WERI-Rb-1 (cell line): ENCODE measurements at regions not wholly inside any gene's neighbourhood (a gene's known extent, or its start where the extent isn't known, plus 50 kb on each side); places are given as distances from the start of the nearest gene placed in this dataset.

Experiments used
- DNase-seq: peaks from one replicate; pipeline ENCODE4 v3.0.0-alpha.2; 2020
- H3K27ac ChIP-seq: fragments of 250-450 bp; sonication (Bioruptor Pico); 2 replicates; pipeline ENCODE4 v1.5.1; 2020; ENCODE audit warnings: mild to moderate bottlenecking, moderate library complexity
- H3K27me3 ChIP-seq: fragments of 250-450 bp; sonication (Bioruptor Pico); 2 replicates; pipeline ENCODE4 v1.5.1; 2021; ENCODE audit warnings: mild to moderate bottlenecking, low read depth, moderate library complexity; ENCODE audit not compliant: insufficient read depth, severe bottlenecking
- H3K36me3 ChIP-seq: fragments of 250-450 bp; sonication (Bioruptor Pico); 2 replicates; pipeline ENCODE4 v1.5.1; 2020; ENCODE audit warnings: mild to moderate bottlenecking, moderate library complexity
- H3K4me3 ChIP-seq: 2 replicates; pipeline ENCODE4 v1.5.1; 2011; ENCODE audit warnings: low read depth, mild to moderate bottlenecking, control low read depth, low read length
- H3K9me3 ChIP-seq: fragments of 250-450 bp; sonication (Bioruptor Pico); 2 replicates; pipeline ENCODE4 v1.5.1; 2021; ENCODE audit warnings: mild to moderate bottlenecking, moderate library complexity; ENCODE audit not compliant: severe bottlenecking
- TF ChIP-seq, protein P1 (sequence below): IDR thresholded peaks from 2 replicates; pipeline ENCODE4 v1.5.1; 2011; ENCODE audit warnings: low read depth, mild to moderate bottlenecking, control low read depth, inconsistent platforms, low read length

DNA sequence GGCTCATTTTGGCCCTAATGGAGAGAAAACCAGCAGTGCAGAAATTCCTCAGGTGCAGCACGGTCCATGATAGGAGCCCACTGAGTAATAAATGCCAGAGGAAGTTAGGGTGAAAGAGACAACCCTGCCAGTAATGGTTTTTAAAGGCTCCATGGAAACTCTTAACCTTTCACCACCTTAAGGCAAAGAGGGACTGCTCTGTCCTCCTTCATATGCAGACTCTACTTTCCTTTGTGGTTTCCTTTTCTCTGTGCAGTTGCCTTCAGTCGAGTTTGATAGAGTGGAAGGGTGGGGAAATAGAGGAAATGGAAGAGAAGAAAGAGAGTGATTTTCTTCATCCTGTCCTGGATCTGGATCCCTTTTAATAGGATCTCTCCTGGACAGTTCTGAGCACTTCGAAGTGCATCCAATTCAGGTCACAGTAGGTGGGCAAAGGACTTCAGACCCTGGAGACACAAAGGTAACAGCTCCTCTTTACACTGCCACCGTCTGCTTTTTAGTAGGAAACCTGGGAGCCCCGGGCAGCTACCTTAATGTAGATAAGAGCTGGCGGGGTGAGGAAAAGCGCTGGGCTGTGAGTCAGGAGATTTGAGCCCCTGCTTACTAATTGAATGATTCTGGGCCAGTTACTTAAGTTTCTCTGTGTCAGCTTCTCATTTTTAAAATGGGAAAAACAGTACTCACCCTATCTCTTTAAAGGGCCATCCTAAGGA lies 294.8 kb downstream of the KCNRG start:
- no peak overlapping the region for H3K4me3 ChIP-seq
- TF ChIP-seq, protein P1, sequence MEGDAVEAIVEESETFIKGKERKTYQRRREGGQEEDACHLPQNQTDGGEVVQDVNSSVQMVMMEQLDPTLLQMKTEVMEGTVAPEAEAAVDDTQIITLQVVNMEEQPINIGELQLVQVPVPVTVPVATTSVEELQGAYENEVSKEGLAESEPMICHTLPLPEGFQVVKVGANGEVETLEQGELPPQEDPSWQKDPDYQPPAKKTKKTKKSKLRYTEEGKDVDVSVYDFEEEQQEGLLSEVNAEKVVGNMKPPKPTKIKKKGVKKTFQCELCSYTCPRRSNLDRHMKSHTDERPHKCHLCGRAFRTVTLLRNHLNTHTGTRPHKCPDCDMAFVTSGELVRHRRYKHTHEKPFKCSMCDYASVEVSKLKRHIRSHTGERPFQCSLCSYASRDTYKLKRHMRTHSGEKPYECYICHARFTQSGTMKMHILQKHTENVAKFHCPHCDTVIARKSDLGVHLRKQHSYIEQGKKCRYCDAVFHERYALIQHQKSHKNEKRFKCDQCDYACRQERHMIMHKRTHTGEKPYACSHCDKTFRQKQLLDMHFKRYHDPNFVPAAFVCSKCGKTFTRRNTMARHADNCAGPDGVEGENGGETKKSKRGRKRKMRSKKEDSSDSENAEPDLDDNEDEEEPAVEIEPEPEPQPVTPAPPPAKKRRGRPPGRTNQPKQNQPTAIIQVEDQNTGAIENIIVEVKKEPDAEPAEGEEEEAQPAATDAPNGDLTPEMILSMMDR, result no peak
- H3K36me3 ChIP-seq, result no peaks in the 10 kb centered on the region
- no peak overlapping the region for H3K27ac ChIP-seq
- no peak for DNase-seq
- H3K9me3 ChIP-seq, result no peaks in the 10 kb centered on the region
- no peaks in the 10 kb centered on the region for H3K27me3 ChIP-seq

DNA sequence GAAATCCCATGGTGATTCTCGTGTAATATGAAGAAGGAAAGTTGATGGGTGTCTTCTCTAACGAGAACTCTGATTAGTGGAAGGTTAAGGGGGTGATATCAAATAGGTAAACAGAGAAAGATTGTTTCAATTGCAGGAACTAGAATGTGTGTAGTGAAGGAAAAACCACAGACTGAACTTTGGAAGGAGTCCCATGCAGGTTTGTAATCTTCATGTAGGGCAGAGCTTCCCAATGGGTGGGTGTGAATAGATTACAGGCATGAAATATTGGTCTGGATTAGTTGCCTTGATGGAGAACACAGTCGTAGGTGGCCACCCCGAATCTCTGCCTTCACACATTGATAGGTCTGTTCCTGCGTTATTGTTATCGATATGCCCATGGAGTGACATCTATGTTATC lies 295.5 kb downstream of the KCNRG start:
- no peaks in the 10 kb centered on the region for H3K36me3 ChIP-seq
- TF ChIP-seq, protein P1, result no peak
- H3K4me3 ChIP-seq, result no peak overlapping the region
- no peak overlapping the region for H3K27ac ChIP-seq
- DNase-seq, result no peak
- H3K9me3 ChIP-seq, result no peaks in the 10 kb centered on the region
- H3K27me3 ChIP-seq, result no peaks in the 10 kb centered on the region

DNA sequence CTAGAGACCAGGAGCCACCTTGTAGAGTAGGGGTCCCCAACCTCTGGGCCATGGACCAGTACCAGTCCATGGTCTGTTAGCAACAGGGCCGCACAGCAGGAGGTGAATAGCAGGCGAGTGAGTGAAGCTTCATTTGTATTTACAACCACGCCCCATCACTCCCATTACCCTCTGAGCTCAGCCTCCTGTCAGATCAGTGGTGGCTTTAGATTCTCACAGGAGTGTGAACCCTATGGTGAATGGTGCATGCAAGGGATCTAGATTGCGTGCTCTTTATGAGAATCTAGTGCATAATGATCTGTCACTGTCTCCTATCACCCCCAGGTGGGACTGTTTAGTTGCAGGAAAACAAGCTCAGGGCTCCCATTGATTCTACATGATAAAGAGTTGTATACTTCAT lies 303.6 kb downstream of the KCNRG start:
- H3K4me3 ChIP-seq, result no peak overlapping the region
- no peaks in the 10 kb centered on the region for H3K9me3 ChIP-seq
- H3K27ac ChIP-seq, result no peak overlapping the region
- no peak for DNase-seq
- TF ChIP-seq, protein P1, result no peak
- no peaks in the 10 kb centered on the region for H3K36me3 ChIP-seq
- H3K27me3 ChIP-seq, result no peaks in the 10 kb centered on the region

DNA sequence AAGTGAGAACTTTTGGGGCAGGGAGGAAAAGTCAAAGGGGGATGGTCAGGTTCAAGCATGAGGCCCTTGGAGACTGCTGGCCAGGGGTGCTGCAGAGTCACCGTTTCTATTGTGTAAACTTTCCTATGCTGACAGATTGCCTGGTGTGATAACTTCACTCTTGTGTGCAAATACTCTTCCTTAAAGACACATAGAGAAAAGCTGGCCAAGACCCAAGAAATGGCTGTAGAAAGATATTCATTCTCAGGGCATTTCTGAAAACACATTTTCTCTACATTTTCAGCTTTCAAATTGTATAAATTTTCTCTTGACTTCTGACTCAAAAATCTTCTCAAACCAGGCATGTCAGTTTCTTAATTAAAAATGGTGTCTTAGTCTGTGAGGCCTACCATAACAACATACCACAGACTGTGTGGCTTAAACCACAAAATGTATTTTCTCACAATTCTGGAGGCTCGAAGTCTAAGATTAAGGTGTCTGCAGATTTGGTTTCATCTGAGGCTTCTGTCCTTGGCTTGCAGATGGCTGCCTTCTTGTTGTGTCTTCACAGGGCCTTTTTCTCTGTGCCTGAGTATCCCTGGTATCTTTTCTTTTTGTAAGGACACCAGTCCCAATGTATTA lies 304.5 kb downstream of the KCNRG start:
- Histone ChIP-seq H3K36me3 (no peaks in the 10 kb centered on the region), H3K27ac (no peak overlapping the region), H3K4me3 (no peak overlapping the region), H3K9me3 (no peaks in the 10 kb centered on the region), H3K27me3 (no peaks in the 10 kb centered on the region)
- TF ChIP-seq, protein P1, result no peak
- no peak for DNase-seq

DNA sequence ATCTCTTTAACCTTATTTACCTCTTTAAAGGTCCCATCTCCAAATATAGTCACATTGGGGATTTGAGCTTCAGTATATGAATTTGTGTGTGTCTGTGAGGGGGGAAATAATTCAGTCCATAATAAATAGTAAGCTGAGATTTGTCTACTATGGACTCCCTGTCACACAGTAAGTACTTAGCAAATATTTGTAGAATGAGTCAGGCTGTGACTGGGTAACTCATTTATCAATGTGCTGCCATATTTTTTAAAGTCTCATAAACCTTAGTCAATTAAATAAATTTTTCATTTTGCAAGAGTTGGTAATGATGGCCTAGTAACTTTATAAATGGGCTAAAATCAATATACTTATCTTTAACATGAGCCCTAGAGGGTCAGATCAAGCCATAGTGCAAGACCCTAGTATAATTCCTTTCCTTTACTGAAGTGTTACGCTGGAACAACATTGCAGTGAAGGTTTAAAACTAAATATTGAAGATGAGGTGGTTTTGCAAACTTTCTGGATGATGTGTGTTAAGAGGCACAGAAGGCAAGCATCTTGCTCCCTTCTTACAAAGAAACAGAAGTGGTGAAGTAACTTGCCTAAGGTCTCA lies 305.1 kb downstream of the KCNRG start:
- H3K27me3 ChIP-seq, result no peaks in the 10 kb centered on the region
- H3K9me3 ChIP-seq, result no peaks in the 10 kb centered on the region
- no peaks in the 10 kb centered on the region for H3K36me3 ChIP-seq
- TF ChIP-seq, protein P1, result no peak
- H3K4me3 ChIP-seq, result no peak overlapping the region
- DNase-seq, result no peak
- H3K27ac ChIP-seq, result no peak overlapping the region
